ENCODE measurements at regions not wholly inside any gene's neighbourhood (a gene's known extent, or its start where the extent isn't known, plus 50 kb on each side); places are given as distances from the start of the nearest gene placed in this dataset.

DNA sequence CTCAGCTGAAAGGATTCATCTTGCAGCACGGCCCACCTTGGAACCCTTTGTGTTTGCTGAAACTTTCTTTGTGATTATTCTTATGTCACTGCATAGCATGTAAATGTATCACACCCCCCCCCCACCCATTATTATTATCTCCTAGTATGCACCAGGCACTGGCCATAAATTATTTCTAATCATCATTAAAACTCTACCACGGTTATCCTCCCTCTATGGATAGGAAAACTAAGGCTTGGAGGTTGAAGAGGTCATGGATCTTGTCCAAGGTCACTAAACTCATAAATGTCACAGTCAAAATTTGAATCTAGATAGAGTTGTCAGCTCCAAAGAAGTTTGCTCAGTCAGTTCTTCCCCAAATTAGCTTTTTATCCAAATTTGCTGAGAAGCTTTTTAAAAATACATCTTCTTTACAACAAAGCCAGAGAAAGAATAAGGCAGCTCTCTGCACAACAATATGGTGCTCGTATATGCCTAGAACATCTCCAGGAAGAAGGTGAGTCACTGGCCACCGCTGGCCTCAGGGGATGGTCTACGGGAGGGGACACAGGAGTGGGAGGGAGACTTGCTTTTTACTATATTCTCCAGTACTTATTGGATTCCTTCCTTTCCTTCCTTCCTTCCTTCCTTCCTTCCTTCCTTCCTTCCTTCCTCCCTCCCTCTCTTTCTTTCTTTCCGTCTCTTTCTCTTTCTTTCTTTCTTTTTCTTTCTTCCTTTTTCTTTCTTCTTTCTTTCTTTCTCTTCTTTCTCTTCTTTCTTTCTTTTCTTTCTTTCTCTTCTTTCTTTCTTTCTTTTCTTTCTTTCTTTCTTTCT, 134.5 kb downstream of the VEGFA start (continued):
- TF ChIP-seq, protein P1, sequence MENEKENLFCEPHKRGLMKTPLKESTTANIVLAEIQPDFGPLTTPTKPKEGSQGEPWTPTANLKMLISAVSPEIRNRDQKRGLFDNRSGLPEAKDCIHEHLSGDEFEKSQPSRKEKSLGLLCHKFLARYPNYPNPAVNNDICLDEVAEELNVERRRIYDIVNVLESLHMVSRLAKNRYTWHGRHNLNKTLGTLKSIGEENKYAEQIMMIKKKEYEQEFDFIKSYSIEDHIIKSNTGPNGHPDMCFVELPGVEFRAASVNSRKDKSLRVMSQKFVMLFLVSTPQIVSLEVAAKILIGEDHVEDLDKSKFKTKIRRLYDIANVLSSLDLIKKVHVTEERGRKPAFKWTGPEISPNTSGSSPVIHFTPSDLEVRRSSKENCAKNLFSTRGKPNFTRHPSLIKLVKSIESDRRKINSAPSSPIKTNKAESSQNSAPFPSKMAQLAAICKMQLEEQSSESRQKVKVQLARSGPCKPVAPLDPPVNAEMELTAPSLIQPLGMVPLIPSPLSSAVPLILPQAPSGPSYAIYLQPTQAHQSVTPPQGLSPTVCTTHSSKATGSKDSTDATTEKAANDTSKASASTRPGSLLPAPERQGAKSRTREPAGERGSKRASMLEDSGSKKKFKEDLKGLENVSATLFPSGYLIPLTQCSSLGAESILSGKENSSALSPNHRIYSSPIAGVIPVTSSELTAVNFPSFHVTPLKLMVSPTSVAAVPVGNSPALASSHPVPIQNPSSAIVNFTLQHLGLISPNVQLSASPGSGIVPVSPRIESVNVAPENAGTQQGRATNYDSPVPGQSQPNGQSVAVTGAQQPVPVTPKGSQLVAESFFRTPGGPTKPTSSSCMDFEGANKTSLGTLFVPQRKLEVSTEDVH (IDR thresholded peaks at IDR 0.05; ENCODE audit: low read depth, partially characterized antibody), result no peak
- TF ChIP-seq ETV6 (conservative IDR thresholded peaks at IDR 0.05 in 1 of 2, IDR thresholded peaks at IDR 0.05 in 1 of 2; ENCODE audit: borderline replicate concordance in 1 of 2, low read depth in 1 of 2), result no peak
- TF ChIP-seq, protein P2, sequence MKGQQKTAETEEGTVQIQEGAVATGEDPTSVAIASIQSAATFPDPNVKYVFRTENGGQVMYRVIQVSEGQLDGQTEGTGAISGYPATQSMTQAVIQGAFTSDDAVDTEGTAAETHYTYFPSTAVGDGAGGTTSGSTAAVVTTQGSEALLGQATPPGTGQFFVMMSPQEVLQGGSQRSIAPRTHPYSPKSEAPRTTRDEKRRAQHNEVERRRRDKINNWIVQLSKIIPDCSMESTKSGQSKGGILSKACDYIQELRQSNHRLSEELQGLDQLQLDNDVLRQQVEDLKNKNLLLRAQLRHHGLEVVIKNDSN (IDR thresholded peaks at IDR 0.05; ENCODE audit: borderline replicate concordance, extremely low read length, insufficient read depth, low read depth, low read length), result no peak

DNA sequence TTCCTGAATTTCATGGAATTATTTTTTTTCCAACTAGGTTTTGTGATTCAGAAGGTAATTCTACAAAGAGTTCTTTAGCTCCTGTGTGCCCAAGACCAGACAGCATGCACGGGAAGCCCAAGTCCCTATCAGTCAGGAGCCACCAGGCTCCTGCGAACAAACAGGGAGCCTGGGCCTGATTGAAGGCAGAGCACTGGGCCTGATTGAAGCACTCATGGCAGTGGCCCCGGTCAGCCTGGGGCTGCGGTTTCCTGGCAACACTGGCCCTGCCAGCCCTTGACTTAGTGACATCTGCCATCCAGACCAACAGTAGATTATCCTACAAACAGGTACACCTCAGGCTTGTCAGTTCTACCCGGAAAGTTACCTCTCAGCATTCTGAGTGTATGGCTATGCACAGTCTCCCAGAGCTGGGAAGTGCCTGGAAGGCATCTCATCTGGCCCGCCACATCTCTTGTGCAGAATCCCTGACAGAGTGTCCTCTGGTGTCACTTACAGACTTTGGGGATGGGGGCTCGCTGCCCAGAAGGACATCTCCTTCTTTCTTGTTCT, 133.8 kb downstream of the VEGFA start:
- Histone ChIP-seq H2AFZ (ENCODE audit: control insufficient read depth, low read depth, low read length) (no peak overlapping the region), H3K9ac (ENCODE audit: control insufficient read depth, insufficient read depth, low read length) (no peak overlapping the region), H3K79me2 (ENCODE audit: control insufficient read depth, insufficient read depth, low read length) (no peaks in the 10 kb centered on the region), H3K4me2 (ENCODE audit: control insufficient read depth, insufficient read depth) (no peak overlapping the region), H3K27me3 (replicated peaks in 1 of 2; ENCODE audit: control insufficient read depth in 2 of 2, insufficient read depth in 2 of 2, low read length in 1 of 2) (no peaks in the 10 kb centered on the region; a peak in 2 of 4 replicates), H3K36me3 (ENCODE audit: control insufficient read depth in 2 of 2, insufficient read depth in 2 of 2, low read length in 1 of 2) (no peaks in the 10 kb centered on the region), H4K20me1 (ENCODE audit: control insufficient read depth, insufficient read depth) (no peaks in the 10 kb centered on the region), H3K27ac (ENCODE audit: control insufficient read depth, insufficient read depth) (no peak overlapping the region), H3K4me1 (ENCODE audit: control insufficient read depth, insufficient read depth, low read length) (no peaks in the 10 kb centered on the region; the same call in 1 of the 2 replicates), H3K4me3 (no peak overlapping the region), H3K9me3 (replicated peaks; ENCODE audit: control insufficient read depth, insufficient read depth, low read length) (no peaks in the 10 kb centered on the region)
- ChIA-PET RAD21 (ENCODE audit: unreplicated experiment) (no interaction called here), POLR2A (no interaction called here), SMC1A (ENCODE audit: uncharacterized antibody, unreplicated experiment) (interaction anchor here (0.7 to 1.8 kb wide), 3 partner anchors 10 to 47 kb away, joined by 3 to 5 read pairs (median 4); no protein-coding TSS in a partner anchor), CTCF (interaction anchor here (1.0 kb wide), 1 partner anchor 20 kb away, joined by 3 read pairs; no protein-coding TSS in a partner anchor)
- ATAC-seq (no peak), DNase-seq (ENCODE audit: low read depth, low spot score) (no peak), FAIRE-seq (no peak)
- 28% methylated on average over 7 of the region's 7 CpGs for WGBS (ENCODE audit: insufficient coverage, insufficient replicate concordance, low lambda C conversion rate, missing lambda C conversion rate)
- BruUV-seq (replicated peaks), result no TSS peak
- in situ Hi-C loops (cut with MboI), result no loop called here
- intact Hi-C loops (cut with micrococcal nuclease; ENCODE audit: unreplicated experiment), result no loop called here
- TF ChIP-seq, protein P3, sequence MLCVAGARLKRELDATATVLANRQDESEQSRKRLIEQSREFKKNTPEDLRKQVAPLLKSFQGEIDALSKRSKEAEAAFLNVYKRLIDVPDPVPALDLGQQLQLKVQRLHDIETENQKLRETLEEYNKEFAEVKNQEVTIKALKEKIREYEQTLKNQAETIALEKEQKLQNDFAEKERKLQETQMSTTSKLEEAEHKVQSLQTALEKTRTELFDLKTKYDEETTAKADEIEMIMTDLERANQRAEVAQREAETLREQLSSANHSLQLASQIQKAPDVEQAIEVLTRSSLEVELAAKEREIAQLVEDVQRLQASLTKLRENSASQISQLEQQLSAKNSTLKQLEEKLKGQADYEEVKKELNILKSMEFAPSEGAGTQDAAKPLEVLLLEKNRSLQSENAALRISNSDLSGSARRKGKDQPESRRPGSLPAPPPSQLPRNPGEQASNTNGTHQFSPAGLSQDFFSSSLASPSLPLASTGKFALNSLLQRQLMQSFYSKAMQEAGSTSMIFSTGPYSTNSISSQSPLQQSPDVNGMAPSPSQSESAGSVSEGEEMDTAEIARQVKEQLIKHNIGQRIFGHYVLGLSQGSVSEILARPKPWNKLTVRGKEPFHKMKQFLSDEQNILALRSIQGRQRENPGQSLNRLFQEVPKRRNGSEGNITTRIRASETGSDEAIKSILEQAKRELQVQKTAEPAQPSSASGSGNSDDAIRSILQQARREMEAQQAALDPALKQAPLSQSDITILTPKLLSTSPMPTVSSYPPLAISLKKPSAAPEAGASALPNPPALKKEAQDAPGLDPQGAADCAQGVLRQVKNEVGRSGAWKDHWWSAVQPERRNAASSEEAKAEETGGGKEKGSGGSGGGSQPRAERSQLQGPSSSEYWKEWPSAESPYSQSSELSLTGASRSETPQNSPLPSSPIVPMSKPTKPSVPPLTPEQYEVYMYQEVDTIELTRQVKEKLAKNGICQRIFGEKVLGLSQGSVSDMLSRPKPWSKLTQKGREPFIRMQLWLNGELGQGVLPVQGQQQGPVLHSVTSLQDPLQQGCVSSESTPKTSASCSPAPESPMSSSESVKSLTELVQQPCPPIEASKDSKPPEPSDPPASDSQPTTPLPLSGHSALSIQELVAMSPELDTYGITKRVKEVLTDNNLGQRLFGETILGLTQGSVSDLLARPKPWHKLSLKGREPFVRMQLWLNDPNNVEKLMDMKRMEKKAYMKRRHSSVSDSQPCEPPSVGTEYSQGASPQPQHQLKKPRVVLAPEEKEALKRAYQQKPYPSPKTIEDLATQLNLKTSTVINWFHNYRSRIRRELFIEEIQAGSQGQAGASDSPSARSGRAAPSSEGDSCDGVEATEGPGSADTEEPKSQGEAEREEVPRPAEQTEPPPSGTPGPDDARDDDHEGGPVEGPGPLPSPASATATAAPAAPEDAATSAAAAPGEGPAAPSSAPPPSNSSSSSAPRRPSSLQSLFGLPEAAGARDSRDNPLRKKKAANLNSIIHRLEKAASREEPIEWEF (IDR thresholded peaks at IDR 0.05; ENCODE audit: insufficient replicate concordance, low read depth, low read length), result no peak
- TF ChIP-seq STAT1 (conservative IDR thresholded peaks at IDR 0.05), result no peak
- no peak for TF ChIP-seq PAX8 (IDR thresholded peaks at IDR 0.05)
